Thymus (tissue), 11 donors: ENCODE measurements at regions not wholly inside any gene's neighbourhood (a gene's known extent, or its start where the extent isn't known, plus 50 kb on each side); places are given as distances from the start of the nearest gene placed in this dataset.

ENCODE experiments used
- DNase-seq, 9 donors: peaks; one replicate each; pipeline ENCODE4 v3.0.0-alpha.2; 2013; ENCODE audit warnings: low spot score in 9 of 9, low read depth in 6 of 9, missing footprints in 1 of 9
- H3K27ac ChIP-seq, 2 donors: one replicate each; pipeline ENCODE4 v1.5.1; 2013; ENCODE audit warnings: control low read depth in 1 of 2, low read depth in 1 of 2, low read length in 1 of 2, mild to moderate bottlenecking in 1 of 2, moderate library complexity in 1 of 2
- H3K27me3 ChIP-seq, 2 donors: one replicate each; pipeline ENCODE4 v1.5.1; 2013; ENCODE audit warnings: low read length in 1 of 2; ENCODE audit not compliant: control insufficient read depth in 2 of 2, insufficient read depth in 1 of 2
- H3K36me3 ChIP-seq, 2 donors: one replicate each; pipeline ENCODE4 v1.5.1; 2013; ENCODE audit warnings: low read length in 1 of 2, mild to moderate bottlenecking in 1 of 2, moderate library complexity in 1 of 2; ENCODE audit not compliant: control insufficient read depth in 2 of 2, insufficient read depth in 2 of 2
- H3K4me1 ChIP-seq, 2 donors: one replicate each; pipeline ENCODE4 v1.5.1; 2013; ENCODE audit warnings: low read length in 2 of 2; ENCODE audit not compliant: control insufficient read depth in 2 of 2, insufficient read depth in 2 of 2
- H3K4me3 ChIP-seq, 2 donors: one replicate each; pipeline ENCODE4 v1.5.1; 2013; ENCODE audit warnings: low read length in 2 of 2, control low read depth in 1 of 2, mild to moderate bottlenecking in 1 of 2
- H3K9me3 ChIP-seq, 2 donors: one replicate each; pipeline ENCODE4 v1.5.1; 2013; ENCODE audit warnings: low read length in 1 of 2, mild to moderate bottlenecking in 1 of 2; ENCODE audit not compliant: control insufficient read depth in 2 of 2, insufficient read depth in 1 of 2
- WGBS: extraction: QIAGEN DNeasy Blood & Tissue Kit; methylation state at CpG from one replicate; pipeline ENCODE4 v1.1.7; 2013; 5-methylcytosine and 5-hydroxymethylcytosine counted together
- donor health status: healthy.

- DNase-seq: no peak
- Histone ChIP-seq H3K27me3 (peaks cover 24 to 86% of the 10 kb centered on the region in 2 donors), H3K36me3 (no peaks in the 10 kb centered on the region), H3K4me1 (peaks cover 0 to 6% of the 10 kb centered on the region in 2 donors), H3K4me3 (no peak overlapping the region), H3K9me3 (no peaks in the 10 kb centered on the region), H3K27ac (no peak overlapping the region)
- 79% methylated on average over 25 of the region's 25 CpGs for WGBS
These were observed 59.4 kb downstream of the UNCX start for GRCh38 chr7:1291845-1292765.

- H3K27me3 ChIP-seq: peaks cover 31 to 86% of the 10 kb centered on the region in 2 donors
- DNase-seq: no peak
These were observed 60.5 kb downstream of the UNCX start for GRCh38 chr7:1292972-1293830.

GRCh38 chr7:1293950-1294411 is 61.3 kb downstream of the UNCX start:
- Histone ChIP-seq H3K27ac (no peak overlapping the region), H3K4me1 (peaks cover 0 to 6% of the 10 kb centered on the region in 2 donors), H3K27me3 (peaks cover 32 to 86% of the 10 kb centered on the region in 2 donors), H3K9me3 (no peaks in the 10 kb centered on the region), H3K36me3 (no peaks in the 10 kb centered on the region), H3K4me3 (no peak overlapping the region)
- DNase-seq: no peak
- WGBS: 87% methylated on average over 28 of the region's 28 CpGs

More at GRCh38 chr7:1292972-1293830, 60.5 kb downstream of the UNCX start:
- H3K9me3 ChIP-seq: no peaks in the 10 kb centered on the region
- H3K27ac ChIP-seq: no peak overlapping the region
- WGBS: 68% methylated on average over 24 of the region's 24 CpGs
- H3K4me3 ChIP-seq: no peak overlapping the region
- H3K4me1 ChIP-seq: peaks cover 0 to 6% of the 10 kb centered on the region in 2 donors
- no peaks in the 10 kb centered on the region for H3K36me3 ChIP-seq

- Histone ChIP-seq H3K4me3 (no peak overlapping the region), H3K4me1 (no peaks in the 10 kb centered on the region), H3K27me3 (peaks cover 22 to 81% of the 10 kb centered on the region in 2 donors), H3K27ac (no peak overlapping the region), H3K9me3 (no peaks in the 10 kb centered on the region), H3K36me3 (no peaks in the 10 kb centered on the region)
- DNase-seq: no peak
- WGBS: 93% methylated on average over 13 of the region's 13 CpGs
These were observed 63.2 kb downstream of the UNCX start for GRCh38 chr7:1295776-1296355.

GRCh38 chr7:1296356-1296981 is 63.8 kb downstream of the UNCX start:
- Histone ChIP-seq H3K27ac (no peak overlapping the region), H3K27me3 (peaks cover 19 to 79% of the 10 kb centered on the region in 2 donors)
- no peak for DNase-seq

GRCh38 chr7:1297017-1297960 is 64.6 kb downstream of the UNCX start:
- 51% methylated on average over 44 of the region's 44 CpGs for WGBS

More at GRCh38 chr7:1296356-1296981, 63.8 kb downstream of the UNCX start:
- no peaks in the 10 kb centered on the region for H3K36me3 ChIP-seq
- H3K4me1 ChIP-seq: no peaks in the 10 kb centered on the region
- no peak overlapping the region for H3K4me3 ChIP-seq
- H3K9me3 ChIP-seq: no peaks in the 10 kb centered on the region
- 57% methylated on average over 29 of the region's 29 CpGs for WGBS

GRCh38 chr7:1298051-1298930 is 65.6 kb downstream of the UNCX start:
- H3K9me3 ChIP-seq: no peaks in the 10 kb centered on the region
- H3K27ac ChIP-seq: no peak overlapping the region
- H3K27me3 ChIP-seq: peaks cover 19 to 73% of the 10 kb centered on the region in 2 donors
- no peaks in the 10 kb centered on the region for H3K4me1 ChIP-seq
- no peak for DNase-seq
- H3K4me3 ChIP-seq: no peak overlapping the region
- H3K36me3 ChIP-seq: no peaks in the 10 kb centered on the region
- 88% methylated on average over 28 of the region's 28 CpGs for WGBS

More at GRCh38 chr7:1297017-1297960, 64.6 kb downstream of the UNCX start:
- no peaks in the 10 kb centered on the region for H3K4me1 ChIP-seq
- H3K4me3 ChIP-seq: no peak overlapping the region
- no peaks in the 10 kb centered on the region for H3K9me3 ChIP-seq
- DNase-seq: no peak
- H3K27ac ChIP-seq: no peak overlapping the region
- no peaks in the 10 kb centered on the region for H3K36me3 ChIP-seq
- peaks cover 19 to 77% of the 10 kb centered on the region in 2 donors for H3K27me3 ChIP-seq
